BLaER1 treated with 17β-estradiol and CSF1 and Interleukin-3, amounts not matched to agents 10 nM and 100 nM (cell line): ENCODE measurements at regions not wholly inside any gene's neighbourhood (a gene's known extent, or its start where the extent isn't known, plus 50 kb on each side); places are given as distances from the start of the nearest gene placed in this dataset.

ENCODE experiments used
- H3K27ac ChIP-seq, 11 experiments: shearing (Covaris generic); formaldehyde crosslinking; 2 replicates each; pipeline ENCODE4 v1.8.1; 2022
- H3K27me3 ChIP-seq, 11 experiments: shearing (Covaris generic); formaldehyde crosslinking; 2 replicates each; pipeline ENCODE4 v1.8.1; 2022
- H3K36me3 ChIP-seq, 11 experiments: shearing (Covaris generic); formaldehyde crosslinking; 2 replicates each; pipeline ENCODE4 v1.8.1; 2022
- H3K4me1 ChIP-seq, 10 experiments: shearing (Covaris generic); formaldehyde crosslinking; 2 replicates each; pipeline ENCODE4 v1.8.1; 2022
- H3K4me2 ChIP-seq, 11 experiments: shearing (Covaris generic); formaldehyde crosslinking; 2 replicates each; pipeline ENCODE4 v1.8.1; 2022
- H3K4me3 ChIP-seq, 10 experiments: shearing (Covaris generic); formaldehyde crosslinking; 2 replicates each; pipeline ENCODE4 v1.8.1; 2022
- H3K9ac ChIP-seq, 11 experiments: shearing (Covaris generic); formaldehyde crosslinking; 2 replicates each; pipeline ENCODE4 v1.8.1; 2022
- H3K9me3 ChIP-seq, 11 experiments: shearing (Covaris generic); formaldehyde crosslinking; replicated peaks in 1 of 11; 2 replicates each; pipeline ENCODE4 v1.8.1; 2022
- H4K20me1 ChIP-seq, 11 experiments: shearing (Covaris generic); formaldehyde crosslinking; 2 replicates each; pipeline ENCODE4 v1.8.1; 2022
- Cebpa-rat ChIP-seq, 11 experiments: shearing (Covaris generic); IDR thresholded peaks; 2 replicates each; pipeline ENCODE4 v1.8.1; 2022

DNA sequence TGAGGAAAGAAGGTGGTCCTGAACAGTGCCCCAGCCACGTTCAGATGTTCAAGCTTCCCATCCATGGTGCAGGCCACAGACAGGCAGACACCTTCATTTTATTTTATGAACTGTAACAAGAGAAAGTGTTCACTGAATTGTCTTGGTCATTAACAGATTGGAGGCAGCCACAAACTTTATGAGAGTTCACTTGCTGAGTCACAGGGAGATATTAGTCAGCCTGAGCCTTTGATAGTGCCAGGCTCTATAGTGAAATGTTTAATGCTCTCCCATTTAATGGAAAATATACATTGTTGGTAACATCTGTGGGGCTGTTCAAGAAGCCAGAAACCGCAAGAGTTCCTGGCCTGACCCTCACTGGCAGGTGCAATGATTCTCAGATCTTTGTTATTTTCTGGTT lies 237.0 kb downstream of the TENT4A start:
- Histone ChIP-seq H3K27me3 (no peaks in the 10 kb centered on the region), H3K27ac (no peak overlapping the region), H3K4me2 (no peak overlapping the region), H3K9me3 (no peaks in the 10 kb centered on the region), H3K4me3 (no peak overlapping the region), H3K9ac (no peak overlapping the region), H3K36me3 (no peaks in the 10 kb centered on the region), H3K4me1 (no peaks in the 10 kb centered on the region), H4K20me1 (no peaks in the 10 kb centered on the region)
- TF ChIP-seq Cebpa-rat (IDR thresholded peaks at IDR 0.05): no peak

DNA sequence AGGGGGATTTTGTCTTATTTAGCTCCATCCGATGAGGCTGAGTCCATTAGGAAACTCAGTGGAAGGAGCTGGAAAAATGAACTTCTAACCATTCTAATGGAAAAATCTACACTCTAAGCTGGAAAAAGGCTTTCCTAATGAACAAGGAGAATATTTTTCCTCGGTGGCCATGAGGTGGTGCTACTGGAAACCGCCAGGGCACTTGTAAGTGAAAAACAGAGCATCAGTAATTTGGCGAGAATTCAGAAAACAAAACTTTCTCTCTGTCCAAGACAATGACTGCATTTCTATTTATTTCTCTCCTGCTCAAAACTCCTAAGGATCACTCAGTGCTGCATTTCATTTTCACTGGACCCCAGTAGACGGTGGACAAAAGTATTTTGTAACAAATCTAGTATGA lies 237.6 kb downstream of the TENT4A start:
- Histone ChIP-seq H3K36me3 (no peaks in the 10 kb centered on the region), H3K27me3 (no peaks in the 10 kb centered on the region), H3K4me2 (no peak overlapping the region), H3K4me1 (no peaks in the 10 kb centered on the region), H4K20me1 (no peaks in the 10 kb centered on the region), H3K9ac (no peak overlapping the region), H3K4me3 (no peak overlapping the region), H3K9me3 (no peaks in the 10 kb centered on the region), H3K27ac (no peak overlapping the region)
- TF ChIP-seq Cebpa-rat (IDR thresholded peaks at IDR 0.05): no peak

DNA sequence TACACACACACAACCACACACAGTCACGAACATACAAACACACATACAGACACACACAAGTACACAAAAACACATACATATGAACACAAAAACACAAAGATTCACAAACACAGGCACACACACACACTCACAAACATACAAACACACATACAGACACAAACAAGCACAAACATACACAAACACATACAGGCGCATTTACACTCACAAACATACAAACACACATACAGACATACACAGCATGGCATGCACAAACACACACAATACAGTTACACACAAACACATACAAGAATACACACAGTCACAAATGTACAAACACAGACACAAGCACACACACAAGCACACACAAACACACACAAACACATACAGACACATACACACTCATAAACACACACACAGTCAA lies 247.9 kb downstream of the TENT4A start:
- H4K20me1 ChIP-seq: no peaks in the 10 kb centered on the region
- H3K9me3 ChIP-seq: peaks cover 0 to 6% (median 0%) of the 10 kb centered on the region in 11 experiments; a peak in 3 of 22 replicates
- no peak overlapping the region for H3K4me2 ChIP-seq
- no peak for TF ChIP-seq Cebpa-rat (IDR thresholded peaks at IDR 0.05)
- H3K27ac ChIP-seq: no peak overlapping the region
- no peaks in the 10 kb centered on the region for H3K36me3 ChIP-seq
- H3K4me3 ChIP-seq: no peak overlapping the region
- no peak overlapping the region for H3K9ac ChIP-seq
- no peaks in the 10 kb centered on the region for H3K27me3 ChIP-seq
- no peaks in the 10 kb centered on the region for H3K4me1 ChIP-seq

DNA sequence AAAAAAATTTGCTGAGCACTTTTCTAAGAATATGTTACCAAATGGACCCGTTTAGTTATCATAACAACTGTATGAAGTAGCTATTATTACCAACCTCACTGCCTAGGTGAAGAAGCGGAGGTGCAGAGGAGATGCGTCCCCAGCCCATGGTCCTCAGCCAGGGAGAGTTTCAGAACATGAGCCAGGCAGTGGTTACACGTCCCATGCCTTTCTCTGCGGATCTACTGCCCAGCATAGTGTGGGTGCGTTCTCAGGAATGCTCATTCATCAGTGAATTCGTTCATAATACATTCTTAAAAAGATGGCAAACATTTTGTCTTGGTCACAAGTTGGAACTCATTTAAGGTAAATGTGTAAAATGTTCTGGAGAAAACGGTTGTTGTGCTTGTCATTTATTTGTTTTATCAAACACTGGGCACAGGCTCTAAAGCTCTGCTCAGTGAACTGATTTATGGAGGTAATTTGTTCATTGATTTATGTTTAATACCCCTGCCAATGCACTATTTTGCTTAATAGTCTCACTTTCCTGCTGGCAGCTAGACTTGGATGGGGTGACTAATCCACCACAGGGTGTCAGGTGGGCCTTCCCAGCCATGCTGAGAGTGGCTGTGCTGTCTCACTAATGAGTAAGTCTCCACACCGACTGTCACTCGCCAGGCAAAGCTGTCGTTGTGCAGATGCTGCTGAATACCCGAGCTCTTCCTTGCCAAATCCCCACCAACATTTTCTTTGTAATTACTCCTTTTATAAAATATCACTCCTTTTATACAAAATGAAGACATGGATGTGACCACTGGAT lies 248.8 kb downstream of the TENT4A start:
- no peaks in the 10 kb centered on the region for H3K27me3 ChIP-seq
- peaks cover 0 to 6% (median 0%) of the 10 kb centered on the region in 11 experiments; a peak in 3 of 22 replicates for H3K9me3 ChIP-seq
- TF ChIP-seq Cebpa-rat (IDR thresholded peaks at IDR 0.05): no peak
- H3K4me1 ChIP-seq: no peaks in the 10 kb centered on the region
- H3K4me2 ChIP-seq: no peak overlapping the region
- H4K20me1 ChIP-seq: no peaks in the 10 kb centered on the region
- H3K9ac ChIP-seq: no peak overlapping the region
- no peak overlapping the region for H3K27ac ChIP-seq
- no peaks in the 10 kb centered on the region for H3K36me3 ChIP-seq
- no peak overlapping the region for H3K4me3 ChIP-seq

DNA sequence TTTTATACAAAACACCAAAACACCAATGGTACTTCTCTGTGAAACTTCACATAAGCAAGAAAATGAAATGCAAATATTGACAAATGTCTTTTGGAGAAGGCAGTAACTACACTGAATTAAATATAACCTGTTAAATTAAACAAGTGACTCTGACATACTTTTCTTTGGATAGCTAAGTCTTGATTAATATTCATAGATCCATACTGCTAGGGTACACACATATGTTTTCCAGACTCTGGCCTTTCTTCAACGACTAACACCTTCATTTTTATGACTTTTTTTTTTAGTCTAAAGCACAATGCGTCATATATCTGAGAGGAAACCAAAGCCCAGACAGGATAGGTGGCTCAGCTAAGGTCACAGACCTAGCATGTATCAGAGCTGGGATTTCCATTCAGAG lies 263.7 kb downstream of the TENT4A start:
- Histone ChIP-seq H3K27ac (no peak overlapping the region), H3K36me3 (no peaks in the 10 kb centered on the region), H3K9me3 (no peaks in the 10 kb centered on the region)

DNA sequence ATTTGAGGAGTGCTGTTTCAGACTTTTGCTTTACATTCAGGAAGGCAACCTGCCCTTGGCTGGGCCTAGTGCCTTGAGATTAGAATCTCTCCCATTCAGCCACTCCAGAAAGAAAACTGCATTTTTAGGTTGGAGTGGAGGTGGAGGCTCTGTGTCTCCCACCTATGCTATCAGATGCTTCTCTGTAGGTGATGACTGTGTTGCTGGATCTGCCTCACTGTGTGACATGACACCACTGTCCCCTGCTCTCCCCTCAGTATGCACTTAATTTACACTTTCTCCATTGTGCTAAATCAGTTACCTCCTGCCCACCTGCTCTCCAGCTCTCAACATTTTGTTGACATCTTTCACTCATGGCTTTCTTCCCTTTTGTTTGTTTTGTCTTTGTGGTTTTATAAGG lies 265.8 kb downstream of the TENT4A start:
- TF ChIP-seq Cebpa-rat (IDR thresholded peaks at IDR 0.05): no peak

More for the DNA sequence above, 263.7 kb downstream of the TENT4A start:
- no peaks in the 10 kb centered on the region for H3K4me1 ChIP-seq
- H4K20me1 ChIP-seq: no peaks in the 10 kb centered on the region; a peak in 1 of 22 replicates
- TF ChIP-seq Cebpa-rat (IDR thresholded peaks at IDR 0.05): no peak
- no peak overlapping the region for H3K4me2 ChIP-seq
- no peak overlapping the region for H3K4me3 ChIP-seq
- H3K9ac ChIP-seq: no peak overlapping the region
- H3K27me3 ChIP-seq: no peaks in the 10 kb centered on the region

DNA sequence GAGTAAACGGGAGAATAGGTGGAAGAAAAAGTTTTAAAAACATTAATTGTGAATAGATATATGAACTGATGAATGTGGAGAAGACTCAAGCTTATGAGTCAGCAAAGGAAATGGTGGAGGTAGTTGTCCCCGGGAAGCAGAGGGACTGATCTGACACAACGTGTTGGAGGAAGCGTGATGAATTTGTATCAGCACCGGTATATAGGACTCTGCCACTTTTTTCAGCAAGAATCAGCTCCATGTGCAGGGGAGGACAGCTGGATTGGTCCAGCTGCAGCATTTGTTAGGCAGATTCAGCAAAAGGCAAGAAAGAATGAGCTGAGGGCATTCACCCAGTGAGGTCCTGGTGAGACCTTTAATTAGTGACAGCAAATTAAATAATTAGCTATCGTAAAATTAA lies 276.0 kb downstream of the TENT4A start:
- Histone ChIP-seq H3K27me3 (no peaks in the 10 kb centered on the region), H3K9me3 (no peaks in the 10 kb centered on the region), H3K4me3 (no peak overlapping the region), H3K4me1 (no peaks in the 10 kb centered on the region), H4K20me1 (no peaks in the 10 kb centered on the region), H3K27ac (no peak overlapping the region), H3K36me3 (no peaks in the 10 kb centered on the region), H3K4me2 (no peak overlapping the region), H3K9ac (no peak overlapping the region)
- TF ChIP-seq Cebpa-rat (IDR thresholded peaks at IDR 0.05): no peak

More for the DNA sequence above, 265.8 kb downstream of the TENT4A start:
- no peaks in the 10 kb centered on the region for H3K36me3 ChIP-seq
- H3K4me2 ChIP-seq: no peak overlapping the region
- no peaks in the 10 kb centered on the region for H3K27me3 ChIP-seq
- H3K4me1 ChIP-seq: peaks cover 0 to 11% (median 0%) of the 10 kb centered on the region in 10 experiments; a peak in 4 of 20 replicates
- H3K27ac ChIP-seq: no peak overlapping the region
- no peak overlapping the region for H3K9ac ChIP-seq
- no peak overlapping the region for H3K4me3 ChIP-seq
- no peaks in the 10 kb centered on the region; a peak in 1 of 22 replicates for H4K20me1 ChIP-seq
- H3K9me3 ChIP-seq: no peaks in the 10 kb centered on the region

DNA sequence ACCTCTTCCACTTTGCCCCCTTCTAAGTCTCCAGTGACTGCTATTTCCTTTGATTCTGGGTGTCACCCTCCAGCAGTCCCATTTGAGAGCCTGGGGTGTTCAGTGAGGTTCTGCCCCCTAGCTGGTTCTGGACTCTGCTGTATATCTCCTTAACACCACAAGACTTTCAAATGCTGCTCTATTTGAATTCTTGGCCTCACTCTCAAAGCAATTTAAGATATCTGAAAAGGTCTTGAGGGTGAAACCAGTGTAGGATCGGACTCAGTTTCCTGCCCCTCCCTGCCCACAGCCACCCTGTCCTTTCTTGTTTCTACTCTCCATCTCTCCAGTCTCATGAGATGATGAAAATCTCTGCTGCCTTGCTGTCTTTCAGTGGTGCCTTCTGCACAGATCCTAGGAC lies 280.9 kb downstream of the TENT4A start:
- TF ChIP-seq Cebpa-rat (IDR thresholded peaks at IDR 0.05): no peak
- no peak overlapping the region for H3K9ac ChIP-seq
- peaks cover 0 to 4% (median 0%) of the 10 kb centered on the region in 10 experiments; a peak in 1 of 20 replicates for H3K4me1 ChIP-seq
- no peaks in the 10 kb centered on the region for H4K20me1 ChIP-seq
- no peaks in the 10 kb centered on the region for H3K27me3 ChIP-seq
- no peak overlapping the region for H3K4me3 ChIP-seq
- peaks cover 7 to 17% (median 12%) of the 10 kb centered on the region in 11 experiments; a peak in 18 of 22 replicates for H3K9me3 ChIP-seq
- no peaks in the 10 kb centered on the region for H3K36me3 ChIP-seq
- H3K4me2 ChIP-seq: no peak overlapping the region
- H3K27ac ChIP-seq: no peak overlapping the region

DNA sequence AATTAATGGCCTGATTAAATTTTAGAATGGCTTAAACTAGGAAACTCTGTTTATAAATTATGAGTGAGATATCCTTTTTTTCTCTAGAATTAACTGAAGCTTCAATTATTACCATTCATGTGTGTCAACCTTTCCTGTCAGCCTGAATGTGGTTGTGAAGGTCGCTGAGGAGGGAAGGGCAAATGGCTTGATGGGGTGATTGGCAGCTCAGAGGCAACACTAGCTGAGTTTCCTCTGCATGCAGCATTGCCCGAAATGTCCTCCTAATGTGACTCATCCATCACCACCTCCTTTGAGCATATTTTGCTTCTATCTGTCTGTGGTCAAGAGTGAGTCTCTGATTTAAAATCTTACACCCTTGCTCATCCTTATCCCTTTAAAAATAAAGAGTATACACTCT lies 281.9 kb downstream of the TENT4A start:
- TF ChIP-seq Cebpa-rat (IDR thresholded peaks at IDR 0.05): no peak
- peaks cover 0 to 4% (median 0%) of the 10 kb centered on the region in 10 experiments; a peak in 1 of 20 replicates for H3K4me1 ChIP-seq
- H3K4me3 ChIP-seq: no peak overlapping the region
- H3K4me2 ChIP-seq: no peak overlapping the region
- no peaks in the 10 kb centered on the region for H3K36me3 ChIP-seq
- H4K20me1 ChIP-seq: no peaks in the 10 kb centered on the region
- H3K9ac ChIP-seq: no peak overlapping the region
- H3K9me3 ChIP-seq: peaks cover 7 to 17% (median 12%) of the 10 kb centered on the region in 11 experiments; a peak in 18 of 22 replicates
- H3K27me3 ChIP-seq: no peaks in the 10 kb centered on the region
- H3K27ac ChIP-seq: no peak overlapping the region

DNA sequence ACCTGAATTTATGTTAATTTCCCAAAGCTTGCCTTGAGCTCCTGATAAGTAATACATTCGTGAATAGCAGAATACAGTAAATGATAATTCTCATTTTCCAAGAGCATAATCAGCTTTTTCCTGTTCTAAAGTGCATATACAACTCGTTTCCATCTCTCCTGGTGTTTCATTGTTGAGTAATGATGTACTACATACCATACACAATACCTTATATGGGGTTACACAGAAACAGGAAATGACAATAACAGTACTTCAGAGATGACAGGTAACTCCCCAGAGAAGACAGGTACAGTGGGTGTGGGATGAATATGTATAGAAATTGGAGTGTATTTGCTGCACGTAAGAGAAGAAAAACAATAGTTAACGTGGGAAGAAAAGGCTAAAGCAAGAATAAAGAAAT lies 287.1 kb downstream of the TENT4A start:
- H3K27me3 ChIP-seq: no peaks in the 10 kb centered on the region
- H3K9ac ChIP-seq: no peak overlapping the region
- no peak overlapping the region for H3K27ac ChIP-seq
- no peaks in the 10 kb centered on the region for H3K36me3 ChIP-seq
- H3K4me2 ChIP-seq: no peak overlapping the region
- H3K4me3 ChIP-seq: no peak overlapping the region
- no peaks in the 10 kb centered on the region for H4K20me1 ChIP-seq
- H3K4me1 ChIP-seq: 0 out of 20 replicates have a peak, but pooled peaks cover 0 to under 1% (median 0%) of the 10 kb centered on the region in 10 experiments
- H3K9me3 ChIP-seq: peaks cover 7 to 17% (median 12%) of the 10 kb centered on the region in 11 experiments; a peak in 18 of 22 replicates
- TF ChIP-seq Cebpa-rat (IDR thresholded peaks at IDR 0.05): no peak
